ENCODE measurements at regions not wholly inside any gene's neighbourhood (a gene's known extent, or its start where the extent isn't known, plus 50 kb on each side); places are given as distances from the start of the nearest gene placed in this dataset.
"Not testable (repeated sequence)": the region's sequence is repeated elsewhere in the genome, so short reads cannot be mapped to it uniquely, and the experiment has no call there.

DNA sequence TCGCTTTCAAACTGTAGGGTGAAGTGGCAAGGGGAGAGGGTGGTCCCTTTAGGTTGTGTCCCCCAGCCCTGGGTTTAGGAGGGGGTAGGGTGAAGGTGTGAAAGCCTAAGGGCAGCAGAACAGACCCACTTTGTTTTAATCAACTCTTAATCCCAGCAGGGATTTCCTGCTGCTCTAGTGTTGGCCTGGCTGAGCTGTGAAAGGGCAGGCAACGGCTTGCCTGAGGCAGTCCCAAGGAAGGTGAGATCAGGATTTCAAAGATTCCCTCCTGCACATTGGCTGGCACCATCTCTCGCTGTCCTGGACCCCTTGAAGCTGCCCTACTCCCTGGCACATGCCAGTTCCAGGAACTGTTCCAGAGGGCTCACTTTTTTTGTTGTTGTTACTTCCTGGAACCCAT lies 221.3 kb downstream of the INSC start:
- no peak for DNase-seq (ENCODE audit: low read depth in 4 of 6, low spot score in 6 of 6)
- Histone ChIP-seq H3K4me3 (ENCODE audit: low read depth, low read length) (no peak overlapping the region), H3K27me3 (ENCODE audit: control insufficient read depth, insufficient read depth, low read length) (no peaks in the 10 kb centered on the region), H3K4me1 (ENCODE audit: control insufficient read depth, insufficient read depth, low read length) (no peaks in the 10 kb centered on the region), H3K27ac (ENCODE audit: low read depth, low read length) (no peak overlapping the region), H3K36me3 (ENCODE audit: control insufficient read depth, insufficient read depth, low read length) (no peaks in the 10 kb centered on the region), H3K9me3 (ENCODE audit: control insufficient read depth, insufficient read depth, low read length) (peaks cover 8% of the 10 kb centered on the region)
- 73% methylated on average over 2 of the region's 3 CpGs for WGBS (ENCODE audit: insufficient coverage)

GRCh38 chr11:15339302-15339701 lies 224.6 kb downstream of the INSC start:
- Histone ChIP-seq H3K9me3 (ENCODE audit: control insufficient read depth, insufficient read depth, low read length) (peaks cover 8% of the 10 kb centered on the region), H3K36me3 (ENCODE audit: control insufficient read depth, insufficient read depth, low read length) (no peaks in the 10 kb centered on the region), H3K4me3 (ENCODE audit: low read depth, low read length) (no peak overlapping the region), H3K27me3 (ENCODE audit: control insufficient read depth, insufficient read depth, low read length) (no peaks in the 10 kb centered on the region), H3K27ac (ENCODE audit: low read depth, low read length) (no peak overlapping the region), H3K4me1 (ENCODE audit: control insufficient read depth, insufficient read depth, low read length) (no peaks in the 10 kb centered on the region)
- no CpG with 5 or more reads among the region's 1 CpG for WGBS (ENCODE audit: insufficient coverage)
- DNase-seq (ENCODE audit: low read depth in 4 of 6, low spot score in 6 of 6): no peak

GRCh38 chr11:15341587-15341986 lies 226.9 kb downstream of the INSC start:
- no peaks in the 10 kb centered on the region for H3K36me3 ChIP-seq (ENCODE audit: control insufficient read depth, insufficient read depth, low read length)
- H3K4me1 ChIP-seq (ENCODE audit: control insufficient read depth, insufficient read depth, low read length): no peaks in the 10 kb centered on the region
- WGBS (ENCODE audit: insufficient coverage): no CpG with 5 or more reads among the region's 1 CpG

GRCh38 chr11:15342163-15342562 lies 227.4 kb downstream of the INSC start:
- peaks cover 8% of the 10 kb centered on the region for H3K9me3 ChIP-seq (ENCODE audit: control insufficient read depth, insufficient read depth, low read length)
- no peaks in the 10 kb centered on the region for H3K36me3 ChIP-seq (ENCODE audit: control insufficient read depth, insufficient read depth, low read length)
- WGBS (ENCODE audit: insufficient coverage): 54% methylated on average over 2 of the region's 2 CpGs
- H3K27ac ChIP-seq (ENCODE audit: low read depth, low read length): no peak overlapping the region
- H3K27me3 ChIP-seq (ENCODE audit: control insufficient read depth, insufficient read depth, low read length): no peaks in the 10 kb centered on the region
- H3K4me1 ChIP-seq (ENCODE audit: control insufficient read depth, insufficient read depth, low read length): no peaks in the 10 kb centered on the region
- no peak for DNase-seq (ENCODE audit: low read depth in 4 of 6, low spot score in 6 of 6)
- H3K4me3 ChIP-seq (ENCODE audit: low read depth, low read length): no peak overlapping the region

More at GRCh38 chr11:15341587-15341986, 226.9 kb downstream of the INSC start:
- Histone ChIP-seq H3K4me3 (ENCODE audit: low read depth, low read length) (no peak overlapping the region), H3K27ac (ENCODE audit: low read depth, low read length) (no peak overlapping the region), H3K9me3 (ENCODE audit: control insufficient read depth, insufficient read depth, low read length) (peaks cover 8% of the 10 kb centered on the region), H3K27me3 (ENCODE audit: control insufficient read depth, insufficient read depth, low read length) (no peaks in the 10 kb centered on the region)
- no peak for DNase-seq (ENCODE audit: low read depth in 4 of 6, low spot score in 6 of 6)

- DNase-seq (ENCODE audit: low read depth in 4 of 6, low spot score in 6 of 6): no peak
- Histone ChIP-seq H3K36me3 (ENCODE audit: control insufficient read depth, insufficient read depth, low read length) (no peaks in the 10 kb centered on the region), H3K27me3 (ENCODE audit: control insufficient read depth, insufficient read depth, low read length) (no peaks in the 10 kb centered on the region), H3K4me1 (ENCODE audit: control insufficient read depth, insufficient read depth, low read length) (no peaks in the 10 kb centered on the region), H3K9me3 (ENCODE audit: control insufficient read depth, insufficient read depth, low read length) (no peaks in the 10 kb centered on the region), H3K27ac (ENCODE audit: low read depth, low read length) (no peak overlapping the region), H3K4me3 (ENCODE audit: low read depth, low read length) (no peak overlapping the region)
- WGBS (ENCODE audit: insufficient coverage): 100% methylated on average over 3 of the region's 4 CpGs
Observed at GRCh38 chr11:15346907-15347306, 232.2 kb downstream of the INSC start.

GRCh38 chr11:15347969-15348734 lies 233.4 kb downstream of the INSC start:
- no peaks in the 10 kb centered on the region for H3K4me1 ChIP-seq (ENCODE audit: control insufficient read depth, insufficient read depth, low read length)
- DNase-seq (ENCODE audit: low read depth in 4 of 6, low spot score in 6 of 6): no peak
- H3K36me3 ChIP-seq (ENCODE audit: control insufficient read depth, insufficient read depth, low read length): no peaks in the 10 kb centered on the region
- no peak overlapping the region for H3K4me3 ChIP-seq (ENCODE audit: low read depth, low read length)
- no peaks in the 10 kb centered on the region for H3K9me3 ChIP-seq (ENCODE audit: control insufficient read depth, insufficient read depth, low read length)
- H3K27me3 ChIP-seq (ENCODE audit: control insufficient read depth, insufficient read depth, low read length): no peaks in the 10 kb centered on the region
- H3K27ac ChIP-seq (ENCODE audit: low read depth, low read length): no peak overlapping the region
- 89% methylated on average over 1 of the region's 2 CpGs for WGBS (ENCODE audit: insufficient coverage)

GRCh38 chr11:15349413-15349812 lies 234.7 kb downstream of the INSC start:
- no peak overlapping the region for H3K27ac ChIP-seq (ENCODE audit: low read depth, low read length)
- H3K9me3 ChIP-seq (ENCODE audit: control insufficient read depth, insufficient read depth, low read length): no peaks in the 10 kb centered on the region
- H3K4me1 ChIP-seq (ENCODE audit: control insufficient read depth, insufficient read depth, low read length): no peaks in the 10 kb centered on the region
- no peaks in the 10 kb centered on the region for H3K36me3 ChIP-seq (ENCODE audit: control insufficient read depth, insufficient read depth, low read length)
- WGBS (ENCODE audit: insufficient coverage): no CpG with 5 or more reads among the region's 1 CpG
- no peak overlapping the region for H3K4me3 ChIP-seq (ENCODE audit: low read depth, low read length)
- DNase-seq (ENCODE audit: low read depth in 4 of 6, low spot score in 6 of 6): no peak
- no peaks in the 10 kb centered on the region for H3K27me3 ChIP-seq (ENCODE audit: control insufficient read depth, insufficient read depth, low read length)

- peak in 1 of 6 donors; percentile 27 for DNase-seq (ENCODE audit: low read depth in 4 of 6, low spot score in 6 of 6)
- Histone ChIP-seq H3K4me3 (ENCODE audit: low read depth, low read length) (no peak overlapping the region), H3K36me3 (ENCODE audit: control insufficient read depth, insufficient read depth, low read length) (no peaks in the 10 kb centered on the region), H3K4me1 (ENCODE audit: control insufficient read depth, insufficient read depth, low read length) (no peaks in the 10 kb centered on the region), H3K9me3 (ENCODE audit: control insufficient read depth, insufficient read depth, low read length) (no peaks in the 10 kb centered on the region), H3K27ac (ENCODE audit: low read depth, low read length) (no peak overlapping the region), H3K27me3 (ENCODE audit: control insufficient read depth, insufficient read depth, low read length) (no peaks in the 10 kb centered on the region)
- WGBS (ENCODE audit: insufficient coverage): 40% methylated on average over 1 of the region's 2 CpGs
Observed at GRCh38 chr11:15361316-15361715, 246.6 kb downstream of the INSC start.

DNA sequence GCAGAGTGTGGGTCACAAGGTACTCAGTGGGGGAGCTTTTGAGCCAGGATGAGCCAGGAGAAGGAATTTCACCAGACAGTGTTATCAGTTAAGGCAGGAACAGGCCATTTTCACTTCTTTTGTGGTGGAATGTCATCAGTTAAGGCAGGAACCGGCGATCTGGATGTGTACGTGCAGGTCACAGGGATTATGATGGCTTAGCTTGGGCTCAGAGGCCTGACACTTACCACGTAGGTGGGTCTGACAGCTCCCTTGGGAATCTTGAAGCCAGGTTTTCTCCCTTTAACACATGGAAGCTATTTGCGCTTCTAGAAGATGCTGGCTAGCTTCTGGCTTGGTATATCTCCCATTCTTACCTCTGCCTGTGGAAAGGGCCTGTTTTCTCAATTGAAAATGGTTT lies 250.6 kb downstream of the INSC start:
- H3K36me3 ChIP-seq (ENCODE audit: control insufficient read depth, insufficient read depth, low read length); H3K27me3 ChIP-seq (ENCODE audit: control insufficient read depth, insufficient read depth, low read length); H3K4me1 ChIP-seq (ENCODE audit: control insufficient read depth, insufficient read depth, low read length); H3K4me3 ChIP-seq (ENCODE audit: low read depth, low read length); H3K27ac ChIP-seq (ENCODE audit: low read depth, low read length); H3K9me3 ChIP-seq (ENCODE audit: control insufficient read depth, insufficient read depth, low read length); DNase-seq (ENCODE audit: low read depth in 4 of 6, low spot score in 6 of 6): not testable (repeated sequence)
- WGBS (ENCODE audit: insufficient coverage): 93% methylated on average over 4 of the region's 5 CpGs

- peak in 1 of 6 donors; percentile 9 for DNase-seq (ENCODE audit: low read depth in 4 of 6, low spot score in 6 of 6)
Observed at GRCh38 chr11:15367695-15368094, 253.0 kb downstream of the INSC start.

More at GRCh38 chr11:15367695-15368094, 253.0 kb downstream of the INSC start:
- 39% methylated on average over 3 of the region's 6 CpGs for WGBS (ENCODE audit: insufficient coverage)
- Histone ChIP-seq H3K4me3 (ENCODE audit: low read depth, low read length) (no peak overlapping the region), H3K27me3 (ENCODE audit: control insufficient read depth, insufficient read depth, low read length) (no peaks in the 10 kb centered on the region), H3K27ac (ENCODE audit: low read depth, low read length) (no peak overlapping the region), H3K4me1 (ENCODE audit: control insufficient read depth, insufficient read depth, low read length) (no peaks in the 10 kb centered on the region), H3K9me3 (ENCODE audit: control insufficient read depth, insufficient read depth, low read length) (no peaks in the 10 kb centered on the region), H3K36me3 (ENCODE audit: control insufficient read depth, insufficient read depth, low read length) (no peaks in the 10 kb centered on the region)

All from spinal cord (tissue), 9 donors.